GM12878 (cell line): ENCODE measurements at regions not wholly inside any gene's neighbourhood (a gene's known extent, or its start where the extent isn't known, plus 50 kb on each side); places are given as distances from the start of the nearest gene placed in this dataset.

Experiments used
- ATAC-seq: fragments of 200-7000 bp; cut with Tn5 transposase; 3 replicates; pipeline ENCODE4 v1.9.1; 2020; ENCODE audit warnings: mild to moderate bottlenecking, moderate library complexity
- BruUV-seq: library from RNA; stranded (reverse); fragments of 400-500 nt; replicated peaks from 2 replicates; lab custom pipeline; 2021; lab: Mats Ljungman, UMichigan
- CTCF ChIA-PET: fragments of 300-600 bp; sonication (Branson Sonifier 250); formaldehyde crosslinking; extraction: SDS; loops from one replicate; lab custom pipeline; 2021; ENCODE audit warnings: inconsistent platforms; lab: Yijun Ruan, JAX
- POLR2A ChIA-PET: fragments of 350-600 bp; formaldehyde crosslinking; extraction: SDS; loops from one replicate; lab custom pipeline; 2021; ENCODE audit warnings: inconsistent platforms; lab: Charles Lee
- RAD21 ChIA-PET: fragments of 300-600 bp; sonication (Branson Sonifier 250); formaldehyde crosslinking; loops from one replicate; lab custom pipeline; 2023; ENCODE audit warnings: antibody characterized with exemption; ENCODE audit not compliant: unreplicated experiment; lab: Charles Lee
- SMC1A ChIA-PET: fragments of 300-600 bp; sonication (Branson Sonifier 250); formaldehyde crosslinking; loops from one replicate; lab custom pipeline; 2023; ENCODE audit not compliant: unreplicated experiment, uncharacterized antibody; lab: Charles Lee
- DNase-seq: peaks from one replicate; pipeline ENCODE4 v3.0.0-alpha.2; 2011; ENCODE audit warnings: low read depth, low spot score
- FAIRE-seq: peaks from 3 replicates; lab custom pipeline; 2011; peaks lifted over from hg19 to GRCh38; lab: Jason Lieb, UNC
- H2AFZ ChIP-seq: 2 replicates; pipeline ENCODE4 v1.6.0; 2011; ENCODE audit warnings: low read depth, low read length, control low read depth; ENCODE audit not compliant: control insufficient read depth
- H3K27ac ChIP-seq: 2 replicates; pipeline ENCODE4 v1.5.1; 2011; ENCODE audit warnings: control low read depth; ENCODE audit not compliant: control insufficient read depth, insufficient read depth
- H3K27me3 ChIP-seq, 2 experiments: replicated peaks in 1 of 2; 2 replicates each; pipeline versions ENCODE4 v1.6.0 to v1.6.1; 2011; ENCODE audit warnings: low read length in 1 of 2; ENCODE audit not compliant: control insufficient read depth in 2 of 2, insufficient read depth in 2 of 2
- H3K36me3 ChIP-seq, 2 experiments: 2 replicates each; pipeline ENCODE4 v1.5.1; 2011; ENCODE audit warnings: low read length in 1 of 2; ENCODE audit not compliant: control insufficient read depth in 2 of 2, insufficient read depth in 2 of 2
- H3K4me1 ChIP-seq: 2 replicates; pipeline ENCODE4 v1.6.1; 2011; ENCODE audit warnings: mild to moderate bottlenecking, low read length, moderate library complexity, mixed read lengths; ENCODE audit not compliant: control insufficient read depth, insufficient read depth
- H3K4me2 ChIP-seq: 2 replicates; pipeline ENCODE4 v1.6.0; 2011; ENCODE audit warnings: control low read depth; ENCODE audit not compliant: control insufficient read depth, insufficient read depth
- H3K4me3 ChIP-seq: fragments of 200-600 bp; sonication (generic); 2 replicates; pipeline ENCODE4 v1.5.1; 2016
- H3K79me2 ChIP-seq: 2 replicates; pipeline ENCODE4 v1.6.0; 2011; ENCODE audit warnings: low read length; ENCODE audit not compliant: control insufficient read depth, insufficient read depth
- H3K9ac ChIP-seq: 2 replicates; pipeline ENCODE4 v1.8.0; 2011; ENCODE audit warnings: low read length, control low read depth, mixed read lengths; ENCODE audit not compliant: control insufficient read depth, insufficient read depth
- H3K9me3 ChIP-seq: replicated peaks from 3 replicates; pipeline ENCODE4 v1.5.1; 2011; ENCODE audit warnings: mild to moderate bottlenecking, low read length; ENCODE audit not compliant: control insufficient read depth, insufficient read depth
- H4K20me1 ChIP-seq: 2 replicates; pipeline ENCODE4 v1.6.0; 2011; ENCODE audit not compliant: control insufficient read depth, insufficient read depth
- BCL11A ChIP-seq: IDR thresholded peaks from 2 replicates; pipeline ENCODE4 v1.6.1; 2011; ENCODE audit warnings: low read depth, low read length
- CHD1 ChIP-seq: IDR thresholded peaks from 2 replicates; pipeline ENCODE4 v1.6.1; 2012; ENCODE audit warnings: low read depth, low read length, improper control_type of control experiment
- E2F4 ChIP-seq: IDR thresholded peaks from 2 replicates; pipeline ENCODE4 v1.6.1; 2012; ENCODE audit warnings: low read depth, low read length, improper control_type of control experiment
- EED ChIP-seq: sonication (generic); IDR thresholded peaks from 2 replicates; pipeline ENCODE4 v1.6.1; 2016; ENCODE audit warnings: antibody characterized with exemption, low read depth
- EZH2 ChIP-seq: IDR thresholded peaks from 2 replicates; pipeline ENCODE4 v1.6.1; 2012; ENCODE audit warnings: low read depth, mild to moderate bottlenecking, control low read depth, inconsistent platforms, low read length, borderline replicate concordance; ENCODE audit not compliant: control insufficient read depth
- FOS ChIP-seq: IDR thresholded peaks from 3 replicates; pipeline ENCODE4 v1.6.1; 2011; ENCODE audit warnings: borderline replicate concordance; ENCODE audit not compliant: insufficient read length; ENCODE audit errors: extremely low read depth
- FOXM1 ChIP-seq: IDR thresholded peaks from 2 replicates; pipeline ENCODE4 v1.6.1; 2012; ENCODE audit warnings: low read depth, mild to moderate bottlenecking, inconsistent platforms, low read length, moderate library complexity
- HCFC1 ChIP-seq: fragments of 150-350 bp; IDR thresholded peaks from 2 replicates; pipeline ENCODE4 v1.6.1; 2014; ENCODE audit warnings: low read length
- IRF4 ChIP-seq: IDR thresholded peaks from 2 replicates; pipeline ENCODE4 v1.6.1; 2011; ENCODE audit warnings: low read depth, low read length
- KLF5 ChIP-seq: fragments of 450-650 bp; IDR thresholded peaks from 2 replicates; pipeline ENCODE4 v1.6.1; 2014; ENCODE audit warnings: mild to moderate bottlenecking; ENCODE audit not compliant: partially characterized antibody
- NR2C2 ChIP-seq: IDR thresholded peaks from 2 replicates; pipeline ENCODE4 v1.6.1; 2011; ENCODE audit warnings: borderline replicate concordance, low read depth; ENCODE audit not compliant: control insufficient read depth, insufficient read length
- PBX3 ChIP-seq: IDR thresholded peaks from 2 replicates; pipeline ENCODE4 v1.6.1; 2011; ENCODE audit warnings: mild to moderate bottlenecking, low read depth, low read length, moderate library complexity; ENCODE audit not compliant: insufficient replicate concordance
- PML ChIP-seq: IDR thresholded peaks from 2 replicates; pipeline ENCODE4 v1.6.1; 2012; ENCODE audit warnings: low read length, inconsistent platforms
- RAD51 ChIP-seq: fragments of 450-650 bp; IDR thresholded peaks from 2 replicates; pipeline ENCODE4 v1.6.1; 2016; ENCODE audit warnings: moderate library complexity, mild to moderate bottlenecking, inconsistent platforms
- RBBP5 ChIP-seq: fragments of 200-600 bp; sonication (generic); conservative IDR thresholded peaks from 2 replicates; pipeline ENCODE4 v1.6.1; 2016
- TAF1 ChIP-seq: IDR thresholded peaks from 2 replicates; pipeline ENCODE4 v1.6.1; 2011; ENCODE audit warnings: mild to moderate bottlenecking, low read depth, low read length, borderline replicate concordance
- ZBED1 ChIP-seq: IDR thresholded peaks from 2 replicates; pipeline ENCODE4 v1.6.1; 2016; ENCODE audit warnings: borderline replicate concordance
- WGBS: methylation state at CpG from one replicate; pipeline ENCODE4 v1.1.6; 2016; ENCODE audit warnings: low lambda C conversion rate; ENCODE audit not compliant: insufficient replicate concordance, insufficient coverage; ENCODE audit errors: missing lambda C conversion rate; 5-methylcytosine and 5-hydroxymethylcytosine counted together
- in situ Hi-C: fragments of 300-500 bp; cut with MboI; formaldehyde crosslinking; loops from 9 replicates; pipeline ENCODE4 v1.14.3; 2018; ENCODE audit warnings: mixed read lengths
- intact Hi-C: fragments of 100-400 bp; cut with micrococcal nuclease; formaldehyde crosslinking; loops from one replicate; pipeline ENCODE4 v1.14.2; 2022; ENCODE audit not compliant: unreplicated experiment
- TF ChIP-seq, protein P1 (sequence below): fragments of 450-650 bp; IDR thresholded peaks from 2 replicates; pipeline ENCODE4 v1.6.1; 2016; ENCODE audit warnings: mild to moderate bottlenecking
- TF ChIP-seq, protein P2 (sequence below): fragments of 450-650 bp; IDR thresholded peaks from 2 replicates; pipeline ENCODE4 v1.6.1; 2014; ENCODE audit warnings: mild to moderate bottlenecking
- TF ChIP-seq, protein P3 (sequence below): fragments of 450-650 bp; conservative IDR thresholded peaks from 2 replicates; pipeline ENCODE4 v1.6.1; 2017; ENCODE audit warnings: mild to moderate bottlenecking, moderate library complexity

DNA sequence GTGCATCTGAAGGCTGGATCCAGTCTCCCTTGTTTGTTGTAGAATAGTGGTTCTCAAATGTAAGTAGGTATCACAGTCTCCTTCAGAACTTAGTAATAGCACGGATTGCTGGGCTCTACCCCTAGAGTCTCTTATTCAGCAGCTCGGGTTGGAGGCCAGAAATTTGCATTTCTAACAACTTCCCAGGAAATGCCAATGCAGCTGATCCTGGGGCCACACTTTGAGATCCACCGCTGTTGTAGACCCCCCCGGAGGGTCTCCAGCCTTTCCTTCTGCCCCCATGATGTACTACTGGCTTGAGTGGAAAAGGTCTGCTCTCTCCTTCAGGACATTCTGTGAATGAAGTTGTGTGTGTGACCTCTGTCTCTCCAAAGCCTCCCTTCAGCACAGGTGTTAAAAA lies 153.8 kb upstream of the CTNNB1 start:
- CTCF ChIA-PET = no interaction called here
- no peaks in the 10 kb centered on the region for H3K27me3 ChIP-seq
- no peaks in the 10 kb centered on the region for H3K79me2 ChIP-seq
- intact Hi-C loops = no loop called here
- POLR2A ChIA-PET = no interaction called here
- RAD21 ChIA-PET = no interaction called here
- no peaks in the 10 kb centered on the region for H4K20me1 ChIP-seq
- H3K4me3 ChIP-seq = no peak overlapping the region
- in situ Hi-C loops = no loop called here
- TF ChIP-seq HCFC1 = no peak
- TF ChIP-seq RAD51 = no peak
- TF ChIP-seq FOXM1 = no peak
- TF ChIP-seq ZBED1 = no peak
- TF ChIP-seq EZH2 = no peak
- TF ChIP-seq, protein P1, sequence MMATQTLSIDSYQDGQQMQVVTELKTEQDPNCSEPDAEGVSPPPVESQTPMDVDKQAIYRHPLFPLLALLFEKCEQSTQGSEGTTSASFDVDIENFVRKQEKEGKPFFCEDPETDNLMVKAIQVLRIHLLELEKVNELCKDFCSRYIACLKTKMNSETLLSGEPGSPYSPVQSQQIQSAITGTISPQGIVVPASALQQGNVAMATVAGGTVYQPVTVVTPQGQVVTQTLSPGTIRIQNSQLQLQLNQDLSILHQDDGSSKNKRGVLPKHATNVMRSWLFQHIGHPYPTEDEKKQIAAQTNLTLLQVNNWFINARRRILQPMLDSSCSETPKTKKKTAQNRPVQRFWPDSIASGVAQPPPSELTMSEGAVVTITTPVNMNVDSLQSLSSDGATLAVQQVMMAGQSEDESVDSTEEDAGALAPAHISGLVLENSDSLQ = no peak
- TF ChIP-seq RBBP5 = no peak
- TF ChIP-seq NR2C2 = no peak
- TF ChIP-seq PBX3 = no peak
- no peak for TF ChIP-seq PML
- no peak for TF ChIP-seq KLF5
- no peak for TF ChIP-seq CHD1
- no peak for TF ChIP-seq TAF1
- no peak for TF ChIP-seq BCL11A
- no peak for TF ChIP-seq FOS
- no peak for TF ChIP-seq EED
- TF ChIP-seq IRF4 = no peak
- TF ChIP-seq, protein P2, sequence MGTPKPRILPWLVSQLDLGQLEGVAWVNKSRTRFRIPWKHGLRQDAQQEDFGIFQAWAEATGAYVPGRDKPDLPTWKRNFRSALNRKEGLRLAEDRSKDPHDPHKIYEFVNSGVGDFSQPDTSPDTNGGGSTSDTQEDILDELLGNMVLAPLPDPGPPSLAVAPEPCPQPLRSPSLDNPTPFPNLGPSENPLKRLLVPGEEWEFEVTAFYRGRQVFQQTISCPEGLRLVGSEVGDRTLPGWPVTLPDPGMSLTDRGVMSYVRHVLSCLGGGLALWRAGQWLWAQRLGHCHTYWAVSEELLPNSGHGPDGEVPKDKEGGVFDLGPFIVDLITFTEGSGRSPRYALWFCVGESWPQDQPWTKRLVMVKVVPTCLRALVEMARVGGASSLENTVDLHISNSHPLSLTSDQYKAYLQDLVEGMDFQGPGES = no peak
- no peak for TF ChIP-seq E2F4
- TF ChIP-seq, protein P3, sequence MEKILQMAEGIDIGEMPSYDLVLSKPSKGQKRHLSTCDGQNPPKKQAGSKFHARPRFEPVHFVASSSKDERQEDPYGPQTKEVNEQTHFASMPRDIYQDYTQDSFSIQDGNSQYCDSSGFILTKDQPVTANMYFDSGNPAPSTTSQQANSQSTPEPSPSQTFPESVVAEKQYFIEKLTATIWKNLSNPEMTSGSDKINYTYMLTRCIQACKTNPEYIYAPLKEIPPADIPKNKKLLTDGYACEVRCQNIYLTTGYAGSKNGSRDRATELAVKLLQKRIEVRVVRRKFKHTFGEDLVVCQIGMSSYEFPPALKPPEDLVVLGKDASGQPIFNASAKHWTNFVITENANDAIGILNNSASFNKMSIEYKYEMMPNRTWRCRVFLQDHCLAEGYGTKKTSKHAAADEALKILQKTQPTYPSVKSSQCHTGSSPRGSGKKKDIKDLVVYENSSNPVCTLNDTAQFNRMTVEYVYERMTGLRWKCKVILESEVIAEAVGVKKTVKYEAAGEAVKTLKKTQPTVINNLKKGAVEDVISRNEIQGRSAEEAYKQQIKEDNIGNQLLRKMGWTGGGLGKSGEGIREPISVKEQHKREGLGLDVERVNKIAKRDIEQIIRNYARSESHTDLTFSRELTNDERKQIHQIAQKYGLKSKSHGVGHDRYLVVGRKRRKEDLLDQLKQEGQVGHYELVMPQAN = no peak
- H3K9ac ChIP-seq = no peak overlapping the region
- no peaks in the 10 kb centered on the region for H3K9me3 ChIP-seq
- SMC1A ChIA-PET = interaction anchor here (1.1 kb wide), 1 partner anchor 465 kb away, joined by 3 read pairs; no protein-coding TSS in a partner anchor
- no peak overlapping the region for H2AFZ ChIP-seq
- H3K4me1 ChIP-seq = no peaks in the 10 kb centered on the region
- no peaks in the 10 kb centered on the region for H3K36me3 ChIP-seq
- no peak overlapping the region for H3K4me2 ChIP-seq
- no peak overlapping the region for H3K27ac ChIP-seq
- no peak for DNase-seq
- FAIRE-seq = no peak
- ATAC-seq = no peak
- 38% methylated on average over 4 of the region's 4 CpGs for WGBS
- no TSS peak for BruUV-seq
